HCEC 1CT (cell line): ENCODE measurements at regions not wholly inside any gene's neighbourhood (a gene's known extent, or its start where the extent isn't known, plus 50 kb on each side); places are given as distances from the start of the nearest gene placed in this dataset.
A peak's percentile ranks its signal among the peaks of the same experiment; 100 is the strongest.

Experiments used
- DNase-seq: peaks from one replicate; pipeline ENCODE4 v3.0.0-alpha.2; 2017

- DNase-seq, result no peak
Observed at GRCh38 chr4:102441978-102442911, 58.9 kb upstream of the NFKB1 start.

GRCh38 chr4:102444752-102445151 lies 56.4 kb upstream of the NFKB1 start:
- DNase-seq, result no peak

DNA sequence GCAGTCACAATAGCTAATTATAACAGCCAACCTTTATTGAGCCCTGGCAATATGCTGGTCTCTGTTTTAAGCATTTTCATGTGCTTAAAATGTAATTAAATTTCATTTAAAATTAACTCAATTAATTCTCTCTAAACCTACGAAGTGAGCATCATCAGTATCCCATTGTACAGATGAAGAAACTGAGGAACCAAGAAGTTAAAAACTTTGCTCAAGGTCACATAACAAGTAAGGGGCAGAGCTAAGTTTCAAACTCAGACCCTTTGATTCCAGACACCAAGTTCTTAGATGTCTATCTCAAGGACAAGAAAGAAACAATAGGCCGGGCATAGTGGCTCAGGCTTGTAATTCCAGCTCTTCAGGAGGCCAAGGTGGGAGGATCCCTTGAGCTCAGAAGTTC lies 55.9 kb upstream of the NFKB1 start:
- no peak for DNase-seq

DNA sequence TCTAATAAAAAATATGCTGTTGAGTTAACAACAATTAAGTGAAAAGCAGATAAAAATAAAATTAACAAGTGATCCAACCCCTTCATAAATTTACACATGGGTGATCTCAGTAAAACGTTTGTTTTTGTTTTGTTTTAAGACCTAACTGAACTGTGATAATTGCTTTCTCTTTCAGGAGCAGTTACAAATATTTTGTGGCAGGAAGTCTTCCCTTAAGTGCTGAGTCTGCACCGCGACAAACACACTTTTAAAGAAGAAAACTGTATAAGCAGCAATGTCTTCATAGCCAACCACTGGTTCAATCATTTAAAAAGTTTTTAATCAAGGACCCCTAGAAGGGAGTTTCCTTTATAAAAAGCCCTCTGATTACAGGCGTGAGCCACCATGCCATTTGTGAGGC lies 53.7 kb upstream of the NFKB1 start:
- no peak for DNase-seq

DNA sequence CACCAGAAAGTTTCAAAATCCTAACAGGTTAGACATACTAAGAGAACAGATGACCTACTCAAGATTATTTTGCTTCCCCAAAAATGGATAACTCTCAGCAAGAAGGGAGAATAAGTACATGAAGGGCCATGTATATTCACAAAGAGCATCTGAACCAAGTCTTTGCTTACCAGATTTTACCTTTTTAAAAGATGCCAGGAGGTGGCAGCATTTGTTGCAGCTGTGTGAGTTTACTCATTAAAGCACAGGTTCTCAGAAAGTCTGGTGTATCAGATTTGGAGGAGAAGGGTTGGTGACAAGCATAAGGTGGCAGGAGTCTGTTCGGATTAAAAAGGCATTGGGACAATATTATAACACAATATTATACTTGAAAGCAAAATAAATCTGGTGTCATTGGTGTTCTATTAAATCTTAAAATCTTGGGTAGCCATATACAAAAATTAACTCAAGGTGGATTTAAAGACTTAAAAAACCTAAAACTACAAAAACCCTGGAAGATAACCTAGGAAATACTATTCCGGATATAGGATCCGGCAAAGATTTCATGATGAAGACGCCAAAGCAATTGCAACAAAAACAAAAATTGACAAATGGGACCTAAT lies 51.3 kb upstream of the NFKB1 start:
- peak; percentile 43 for DNase-seq

GRCh38 chr4:102451266-102451665 lies 49.9 kb upstream of the NFKB1 start:
- DNase-seq, result no peak
